ENCODE measurements at regions not wholly inside any gene's neighbourhood (a gene's known extent, or its start where the extent isn't known, plus 50 kb on each side); places are given as distances from the start of the nearest gene placed in this dataset.

DNA sequence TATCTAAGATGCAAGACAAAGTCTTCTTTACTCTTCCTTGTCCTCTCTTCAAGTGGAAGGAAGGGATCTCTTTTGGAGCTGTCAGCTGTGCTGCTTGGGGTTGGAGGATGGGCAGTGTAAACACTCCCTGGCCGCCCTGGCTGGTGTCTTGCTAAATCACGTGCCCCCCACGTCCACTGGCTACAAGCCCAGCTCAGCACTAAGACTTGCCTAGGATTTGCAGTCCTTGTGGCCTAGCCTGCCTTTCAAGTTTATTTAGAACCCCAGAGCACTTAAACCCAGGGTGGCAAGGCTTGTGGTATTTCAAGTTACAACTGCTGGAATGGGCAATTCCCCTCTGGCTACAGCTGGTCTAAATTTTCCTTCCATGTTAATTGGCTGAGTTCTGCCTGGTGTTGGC lies 272.4 kb upstream of the MYO3A start:
- Mint-ChIP-seq H3K4me1 (no peaks in the 10 kb centered on the region), H3K27ac (ENCODE audit: unreplicated experiment) (no peak overlapping the region), H3K27me3 (ENCODE audit: low read depth) (no peaks in the 10 kb centered on the region), H3K4me3 (no peak overlapping the region), H3K9me3 (peaks cover 12% of the 10 kb centered on the region), H3K36me3 (ENCODE audit: low read depth) (peaks cover 2% of the 10 kb centered on the region)
- TF ChIP-seq, protein P1, sequence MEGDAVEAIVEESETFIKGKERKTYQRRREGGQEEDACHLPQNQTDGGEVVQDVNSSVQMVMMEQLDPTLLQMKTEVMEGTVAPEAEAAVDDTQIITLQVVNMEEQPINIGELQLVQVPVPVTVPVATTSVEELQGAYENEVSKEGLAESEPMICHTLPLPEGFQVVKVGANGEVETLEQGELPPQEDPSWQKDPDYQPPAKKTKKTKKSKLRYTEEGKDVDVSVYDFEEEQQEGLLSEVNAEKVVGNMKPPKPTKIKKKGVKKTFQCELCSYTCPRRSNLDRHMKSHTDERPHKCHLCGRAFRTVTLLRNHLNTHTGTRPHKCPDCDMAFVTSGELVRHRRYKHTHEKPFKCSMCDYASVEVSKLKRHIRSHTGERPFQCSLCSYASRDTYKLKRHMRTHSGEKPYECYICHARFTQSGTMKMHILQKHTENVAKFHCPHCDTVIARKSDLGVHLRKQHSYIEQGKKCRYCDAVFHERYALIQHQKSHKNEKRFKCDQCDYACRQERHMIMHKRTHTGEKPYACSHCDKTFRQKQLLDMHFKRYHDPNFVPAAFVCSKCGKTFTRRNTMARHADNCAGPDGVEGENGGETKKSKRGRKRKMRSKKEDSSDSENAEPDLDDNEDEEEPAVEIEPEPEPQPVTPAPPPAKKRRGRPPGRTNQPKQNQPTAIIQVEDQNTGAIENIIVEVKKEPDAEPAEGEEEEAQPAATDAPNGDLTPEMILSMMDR (conservative IDR thresholded peaks at IDR 0.05), result no peak
- no peak for DNase-seq (ENCODE audit: low read depth, low spot score)

DNA sequence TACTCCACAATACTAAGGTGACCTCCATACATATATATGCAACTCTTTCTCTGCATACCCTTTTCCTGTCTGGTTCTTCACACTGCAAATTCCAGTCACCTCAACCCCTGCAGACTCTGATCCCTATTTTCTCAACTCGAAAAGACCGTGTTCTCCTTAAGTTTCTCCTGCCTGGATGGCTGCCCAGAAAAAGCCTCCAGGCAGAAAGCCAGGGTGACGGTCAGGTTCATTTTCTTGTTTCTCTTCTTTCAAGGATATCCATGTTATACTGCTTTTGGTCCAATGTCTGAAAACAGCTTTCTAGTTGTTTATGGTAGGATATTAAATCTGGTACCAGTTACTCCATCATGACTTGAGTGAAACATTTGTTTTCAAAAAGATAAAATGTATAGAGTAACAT lies 267.8 kb upstream of the MYO3A start:
- Mint-ChIP-seq H3K9me3 (peaks cover 4% of the 10 kb centered on the region), H3K27ac (ENCODE audit: unreplicated experiment) (no peak overlapping the region), H3K4me1 (no peaks in the 10 kb centered on the region), H3K4me3 (no peak overlapping the region), H3K27me3 (ENCODE audit: low read depth) (no peaks in the 10 kb centered on the region), H3K36me3 (ENCODE audit: low read depth) (no peaks in the 10 kb centered on the region)
- TF ChIP-seq, protein P1 (conservative IDR thresholded peaks at IDR 0.05), result no peak
- no peak for DNase-seq (ENCODE audit: low read depth, low spot score)

DNA sequence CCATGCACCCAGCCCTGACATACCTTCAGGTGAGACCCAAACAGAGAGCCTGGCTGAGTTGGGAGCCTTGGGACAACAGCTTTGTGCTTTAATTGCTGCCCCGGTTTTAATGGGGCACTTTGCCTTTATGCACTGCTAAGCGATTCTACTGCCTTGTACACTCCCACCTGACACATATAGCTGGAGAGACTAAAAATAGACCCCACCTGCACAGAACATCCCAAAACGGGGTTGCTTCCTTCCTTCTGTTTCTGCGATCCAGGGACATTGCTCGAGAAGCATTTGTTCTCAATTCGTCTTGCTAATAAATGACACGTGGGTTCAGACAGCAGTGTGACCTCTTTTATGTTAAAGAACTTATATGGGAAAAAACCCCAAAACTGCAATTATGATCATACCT lies 258.8 kb upstream of the MYO3A start:
- DNase-seq (ENCODE audit: low read depth, low spot score), result no peak
- Mint-ChIP-seq H3K4me3 (no peak overlapping the region), H3K4me1 (no peaks in the 10 kb centered on the region), H3K27me3 (ENCODE audit: low read depth) (no peaks in the 10 kb centered on the region), H3K36me3 (ENCODE audit: low read depth) (no peaks in the 10 kb centered on the region), H3K9me3 (peaks cover 3% of the 10 kb centered on the region), H3K27ac (ENCODE audit: unreplicated experiment) (no peak overlapping the region)
- TF ChIP-seq, protein P1 (conservative IDR thresholded peaks at IDR 0.05), result no peak

DNA sequence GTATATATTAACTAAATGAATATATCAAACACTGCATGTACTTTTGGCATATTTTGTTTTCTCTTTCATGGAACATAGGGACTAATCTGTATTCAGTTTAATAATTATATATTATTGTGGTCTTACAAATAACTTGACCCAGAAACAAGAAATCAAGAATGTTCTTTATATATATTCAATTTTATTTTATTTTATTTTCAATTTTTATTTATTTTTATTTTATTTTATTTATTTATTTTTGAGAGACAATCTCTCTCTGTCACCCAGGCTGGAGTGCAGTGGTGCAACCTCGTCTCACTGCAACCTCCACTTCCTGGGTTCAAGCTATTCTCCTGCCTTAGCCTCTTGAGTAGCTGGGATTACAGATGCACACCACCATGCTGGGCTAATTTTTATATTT lies 258.4 kb upstream of the MYO3A start:
- TF ChIP-seq, protein P1 (conservative IDR thresholded peaks at IDR 0.05), result no peak
- Mint-ChIP-seq H3K4me1 (no peaks in the 10 kb centered on the region), H3K27ac (ENCODE audit: unreplicated experiment) (no peak overlapping the region), H3K4me3 (no peak overlapping the region), H3K36me3 (ENCODE audit: low read depth) (no peaks in the 10 kb centered on the region), H3K9me3 (peaks cover 3% of the 10 kb centered on the region), H3K27me3 (ENCODE audit: low read depth) (no peaks in the 10 kb centered on the region)
- DNase-seq (ENCODE audit: low read depth, low spot score), result no peak

DNA sequence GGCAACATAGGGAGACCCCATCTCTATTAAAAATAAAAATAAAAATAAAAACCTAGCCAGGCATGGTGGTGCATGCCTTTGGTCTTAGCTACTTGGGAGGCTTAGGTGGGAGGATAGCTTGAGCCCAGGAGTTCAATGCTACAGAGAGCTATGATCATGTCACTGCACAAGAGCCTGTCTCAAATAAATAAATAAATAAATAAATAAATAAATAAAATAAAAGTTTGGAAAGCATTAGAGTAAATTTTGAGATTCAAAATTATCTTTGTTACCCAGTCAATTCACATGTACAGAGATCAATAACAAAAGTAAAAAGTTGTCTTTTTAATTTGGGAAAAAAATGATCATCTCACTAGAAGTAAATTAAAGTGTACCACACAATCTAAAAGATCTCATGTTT lies 255.8 kb upstream of the MYO3A start:
- Mint-ChIP-seq H3K27ac (ENCODE audit: unreplicated experiment) (no peak overlapping the region), H3K36me3 (ENCODE audit: low read depth) (no peaks in the 10 kb centered on the region), H3K27me3 (ENCODE audit: low read depth) (no peaks in the 10 kb centered on the region), H3K9me3 (peaks cover 3% of the 10 kb centered on the region), H3K4me1 (peaks cover 10% of the 10 kb centered on the region), H3K4me3 (no peak overlapping the region)
- TF ChIP-seq, protein P1 (conservative IDR thresholded peaks at IDR 0.05), result no peak
- no peak for DNase-seq (ENCODE audit: low read depth, low spot score)

DNA sequence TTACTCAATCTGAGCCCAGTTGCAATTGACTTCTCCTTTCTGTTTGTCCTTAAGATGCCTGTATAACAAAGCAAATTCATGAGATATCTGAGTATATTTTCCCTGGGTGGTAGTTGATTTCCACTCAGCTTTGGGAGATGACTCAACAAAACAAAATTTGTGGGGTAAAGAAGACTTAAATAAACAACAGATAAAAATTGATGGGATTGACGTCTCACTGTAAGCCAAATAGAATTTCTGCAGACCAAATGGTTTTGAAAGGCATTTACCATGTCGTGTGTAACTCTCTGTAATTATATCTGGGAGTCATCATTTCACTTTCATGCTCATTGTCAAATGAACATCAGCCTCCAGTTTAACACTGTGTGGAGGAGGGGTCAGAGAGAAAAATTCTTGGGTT lies 255.4 kb upstream of the MYO3A start:
- no peak overlapping the region for H3K4me3 Mint-ChIP-seq
- H3K4me1 Mint-ChIP-seq, result peaks cover 12% of the 10 kb centered on the region
- no peaks in the 10 kb centered on the region for H3K36me3 Mint-ChIP-seq (ENCODE audit: low read depth)
- H3K27me3 Mint-ChIP-seq (ENCODE audit: low read depth), result no peaks in the 10 kb centered on the region
- TF ChIP-seq, protein P1 (conservative IDR thresholded peaks at IDR 0.05), result no peak
- DNase-seq (ENCODE audit: low read depth, low spot score), result no peak
- peaks cover 3% of the 10 kb centered on the region for H3K9me3 Mint-ChIP-seq
- H3K27ac Mint-ChIP-seq (ENCODE audit: unreplicated experiment), result no peak overlapping the region
